ENCODE measurements at regions not wholly inside any gene's neighbourhood (a gene's known extent, or its start where the extent isn't known, plus 50 kb on each side); places are given as distances from the start of the nearest gene placed in this dataset.

GRCh38 chrX:39830414-39830813 is 267.3 kb downstream of the BCOR start:
- H3K9me3 Mint-ChIP-seq: no peaks in the 10 kb centered on the region
- no peaks in the 10 kb centered on the region for H3K27me3 Mint-ChIP-seq
- no peak overlapping the region for H3K27ac Mint-ChIP-seq
- ATAC-seq (replicated peaks): no peak
- H3K36me3 Mint-ChIP-seq (ENCODE audit: low read depth): no peaks in the 10 kb centered on the region
- H3K4me3 Mint-ChIP-seq: no peak overlapping the region
- no peaks in the 10 kb centered on the region for H3K4me1 Mint-ChIP-seq

- no peaks in the 10 kb centered on the region for H3K27me3 Mint-ChIP-seq
- no peaks in the 10 kb centered on the region for H3K9me3 Mint-ChIP-seq
- no peak overlapping the region for H3K4me3 Mint-ChIP-seq
- no peak for ATAC-seq (replicated peaks)
- H3K4me1 Mint-ChIP-seq: no peaks in the 10 kb centered on the region
- H3K27ac Mint-ChIP-seq: no peak overlapping the region
- H3K36me3 Mint-ChIP-seq (ENCODE audit: low read depth): no peaks in the 10 kb centered on the region
Measured at GRCh38 chrX:39832211-39832610, 265.5 kb downstream of the BCOR start.

GRCh38 chrX:39834600-39834999 is 263.2 kb downstream of the BCOR start:
- Mint-ChIP-seq H3K36me3 (ENCODE audit: low read depth) (no peaks in the 10 kb centered on the region), H3K27me3 (no peaks in the 10 kb centered on the region), H3K4me1 (no peaks in the 10 kb centered on the region), H3K4me3 (no peak overlapping the region), H3K9me3 (no peaks in the 10 kb centered on the region), H3K27ac (no peak overlapping the region)
- peak; percentile 67 for ATAC-seq (replicated peaks)

GRCh38 chrX:39835241-39835640 is 262.5 kb downstream of the BCOR start:
- Mint-ChIP-seq H3K4me1 (no peaks in the 10 kb centered on the region), H3K9me3 (no peaks in the 10 kb centered on the region)
- no peak for ATAC-seq (replicated peaks)

GRCh38 chrX:39835776-39836175 is 262.0 kb downstream of the BCOR start:
- no peak overlapping the region for H3K4me3 Mint-ChIP-seq
- H3K36me3 Mint-ChIP-seq (ENCODE audit: low read depth): no peaks in the 10 kb centered on the region
- H3K4me1 Mint-ChIP-seq: no peaks in the 10 kb centered on the region

More at GRCh38 chrX:39835241-39835640, 262.5 kb downstream of the BCOR start:
- H3K36me3 Mint-ChIP-seq (ENCODE audit: low read depth): no peaks in the 10 kb centered on the region
- no peak overlapping the region for H3K4me3 Mint-ChIP-seq
- H3K27ac Mint-ChIP-seq: no peak overlapping the region
- H3K27me3 Mint-ChIP-seq: no peaks in the 10 kb centered on the region

GRCh38 chrX:39836802-39837420 is 260.8 kb downstream of the BCOR start:
- Mint-ChIP-seq H3K36me3 (ENCODE audit: low read depth) (no peaks in the 10 kb centered on the region), H3K4me3 (no peak overlapping the region), H3K27ac (no peak overlapping the region), H3K4me1 (no peaks in the 10 kb centered on the region), H3K27me3 (no peaks in the 10 kb centered on the region), H3K9me3 (no peaks in the 10 kb centered on the region)
- ATAC-seq (replicated peaks): peak; percentile 60

More at GRCh38 chrX:39835776-39836175, 262.0 kb downstream of the BCOR start:
- Mint-ChIP-seq H3K9me3 (no peaks in the 10 kb centered on the region), H3K27me3 (no peaks in the 10 kb centered on the region), H3K27ac (no peak overlapping the region)
- ATAC-seq (replicated peaks): no peak

- H3K4me3 Mint-ChIP-seq: no peak overlapping the region
- no peak overlapping the region for H3K27ac Mint-ChIP-seq
- H3K36me3 Mint-ChIP-seq (ENCODE audit: low read depth): no peaks in the 10 kb centered on the region
- H3K9me3 Mint-ChIP-seq: no peaks in the 10 kb centered on the region
- H3K27me3 Mint-ChIP-seq: no peaks in the 10 kb centered on the region
- H3K4me1 Mint-ChIP-seq: no peaks in the 10 kb centered on the region
- ATAC-seq (replicated peaks): no peak
Measured at GRCh38 chrX:39837688-39838087, 260.1 kb downstream of the BCOR start.

GRCh38 chrX:39839371-39839770 is 258.4 kb downstream of the BCOR start:
- H3K27ac Mint-ChIP-seq: no peak overlapping the region
- no peak for ATAC-seq (replicated peaks)
- no peaks in the 10 kb centered on the region for H3K27me3 Mint-ChIP-seq
- no peaks in the 10 kb centered on the region for H3K36me3 Mint-ChIP-seq (ENCODE audit: low read depth)
- H3K4me3 Mint-ChIP-seq: no peak overlapping the region
- no peaks in the 10 kb centered on the region for H3K9me3 Mint-ChIP-seq
- H3K4me1 Mint-ChIP-seq: no peaks in the 10 kb centered on the region

- H3K4me3 Mint-ChIP-seq: no peak overlapping the region
- H3K9me3 Mint-ChIP-seq: no peaks in the 10 kb centered on the region
- H3K27ac Mint-ChIP-seq: no peak overlapping the region
- ATAC-seq (replicated peaks): no peak
- H3K36me3 Mint-ChIP-seq (ENCODE audit: low read depth): no peaks in the 10 kb centered on the region
- H3K27me3 Mint-ChIP-seq: no peaks in the 10 kb centered on the region
- H3K4me1 Mint-ChIP-seq: no peaks in the 10 kb centered on the region
Measured at GRCh38 chrX:39840133-39840532, 257.6 kb downstream of the BCOR start.

- no peaks in the 10 kb centered on the region for H3K36me3 Mint-ChIP-seq (ENCODE audit: low read depth)
- no peak for ATAC-seq (replicated peaks)
- H3K9me3 Mint-ChIP-seq: no peaks in the 10 kb centered on the region
- no peak overlapping the region for H3K27ac Mint-ChIP-seq
- H3K4me3 Mint-ChIP-seq: no peak overlapping the region
- H3K4me1 Mint-ChIP-seq: no peaks in the 10 kb centered on the region
- H3K27me3 Mint-ChIP-seq: no peaks in the 10 kb centered on the region
Measured at GRCh38 chrX:39840581-39841093, 257.1 kb downstream of the BCOR start.

GRCh38 chrX:39841604-39842003 is 256.2 kb downstream of the BCOR start:
- Mint-ChIP-seq H3K36me3 (ENCODE audit: low read depth) (no peaks in the 10 kb centered on the region), H3K27me3 (no peaks in the 10 kb centered on the region), H3K27ac (no peak overlapping the region), H3K9me3 (no peaks in the 10 kb centered on the region), H3K4me1 (no peaks in the 10 kb centered on the region), H3K4me3 (no peak overlapping the region)
- ATAC-seq (replicated peaks): no peak

GRCh38 chrX:39842281-39842973 is 255.3 kb downstream of the BCOR start:
- Mint-ChIP-seq H3K36me3 (ENCODE audit: low read depth) (no peaks in the 10 kb centered on the region), H3K9me3 (no peaks in the 10 kb centered on the region), H3K27ac (no peak overlapping the region), H3K27me3 (no peaks in the 10 kb centered on the region), H3K4me3 (no peak overlapping the region), H3K4me1 (no peaks in the 10 kb centered on the region)
- ATAC-seq (replicated peaks): no peak

GRCh38 chrX:39843318-39843717 is 254.4 kb downstream of the BCOR start:
- Mint-ChIP-seq H3K27ac (no peak overlapping the region), H3K27me3 (no peaks in the 10 kb centered on the region)

GRCh38 chrX:39845233-39845632 is 252.5 kb downstream of the BCOR start:
- H3K27me3 Mint-ChIP-seq: no peaks in the 10 kb centered on the region
- H3K4me3 Mint-ChIP-seq: no peak overlapping the region
- no peaks in the 10 kb centered on the region for H3K9me3 Mint-ChIP-seq
- ATAC-seq (replicated peaks): no peak
- no peak overlapping the region for H3K27ac Mint-ChIP-seq
- peaks cover 5% of the 10 kb centered on the region for H3K4me1 Mint-ChIP-seq
- peaks cover 6% of the 10 kb centered on the region for H3K36me3 Mint-ChIP-seq (ENCODE audit: low read depth)

More at GRCh38 chrX:39843318-39843717, 254.4 kb downstream of the BCOR start:
- Mint-ChIP-seq H3K4me1 (no peaks in the 10 kb centered on the region), H3K36me3 (ENCODE audit: low read depth) (no peaks in the 10 kb centered on the region), H3K9me3 (no peaks in the 10 kb centered on the region), H3K4me3 (no peak overlapping the region)
- no peak for ATAC-seq (replicated peaks)

GRCh38 chrX:39846460-39846859 is 251.3 kb downstream of the BCOR start:
- Mint-ChIP-seq H3K9me3 (no peaks in the 10 kb centered on the region), H3K4me3 (no peak overlapping the region)

More at GRCh38 chrX:39846460-39846859, 251.3 kb downstream of the BCOR start:
- Mint-ChIP-seq H3K27me3 (no peaks in the 10 kb centered on the region), H3K4me1 (peaks cover 7% of the 10 kb centered on the region), H3K27ac (no peak overlapping the region), H3K36me3 (ENCODE audit: low read depth) (peaks cover 9% of the 10 kb centered on the region)
- ATAC-seq (replicated peaks): no peak
